SK-N-MC (cell line): ENCODE measurements at regions not wholly inside any gene's neighbourhood (a gene's known extent, or its start where the extent isn't known, plus 50 kb on each side); places are given as distances from the start of the nearest gene placed in this dataset.

Experiments
- EZH2 ChIP-seq: fragments of 200-600 bp; sonication (generic); IDR thresholded peaks from one replicate; pipeline ENCODE4 v1.6.1; 2017; ENCODE audit warnings: antibody characterized with exemption
- POLR2AphosphoS5 ChIP-seq: IDR thresholded peaks from 2 replicates; pipeline ENCODE4 v1.6.1; 2012; ENCODE audit warnings: mild to moderate bottlenecking, low read depth, low read length, borderline replicate concordance

DNA sequence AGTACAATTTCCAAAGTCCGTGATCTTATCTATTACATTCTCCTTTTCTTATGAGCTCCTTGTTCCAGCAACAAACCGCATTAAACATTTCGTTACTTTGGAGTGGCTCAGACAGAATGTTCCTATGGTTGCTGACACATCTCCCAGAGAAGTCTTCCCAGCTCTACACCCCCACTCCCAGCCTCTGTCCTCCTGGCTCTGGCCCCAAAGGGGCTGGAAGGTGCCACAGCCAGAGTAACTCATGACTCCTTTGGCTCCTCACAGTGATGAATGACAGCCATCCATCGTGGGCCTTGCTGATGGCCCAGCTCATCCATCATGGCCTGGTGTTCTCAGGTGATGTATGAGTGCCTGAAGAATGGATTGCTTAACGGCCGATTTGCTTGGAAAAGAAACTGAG lies 203.0 kb downstream of the DHX35 start:
- no peak for TF ChIP-seq EZH2
- TF ChIP-seq POLR2AphosphoS5 = no peak
